ENCODE measurements at regions not wholly inside any gene's neighbourhood (a gene's known extent, or its start where the extent isn't known, plus 50 kb on each side); places are given as distances from the start of the nearest gene placed in this dataset.
"Not testable (repeated sequence)": the region's sequence is repeated elsewhere in the genome, so short reads cannot be mapped to it uniquely, and the experiment has no call there.

DNA sequence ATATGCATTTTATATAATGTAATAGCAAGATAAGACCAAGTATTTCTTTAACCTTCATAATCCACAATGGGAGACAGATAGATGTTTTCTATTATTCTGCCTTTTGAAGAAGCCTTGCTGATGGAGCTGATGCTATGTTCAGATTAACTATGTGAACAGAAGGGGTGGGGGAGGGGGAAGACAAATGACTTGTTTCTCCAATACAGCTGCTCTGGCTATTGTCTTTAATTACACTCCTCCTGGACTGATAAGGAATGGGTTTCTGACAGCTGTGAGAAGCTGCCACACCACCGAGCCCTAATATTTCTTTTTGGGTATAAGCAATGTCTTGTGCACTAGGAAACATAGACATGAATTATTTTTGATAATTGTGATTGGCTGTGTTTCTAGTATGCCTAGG, 62.0 kb downstream of the CAVIN4 start:
- no peak for DNase-seq

DNA sequence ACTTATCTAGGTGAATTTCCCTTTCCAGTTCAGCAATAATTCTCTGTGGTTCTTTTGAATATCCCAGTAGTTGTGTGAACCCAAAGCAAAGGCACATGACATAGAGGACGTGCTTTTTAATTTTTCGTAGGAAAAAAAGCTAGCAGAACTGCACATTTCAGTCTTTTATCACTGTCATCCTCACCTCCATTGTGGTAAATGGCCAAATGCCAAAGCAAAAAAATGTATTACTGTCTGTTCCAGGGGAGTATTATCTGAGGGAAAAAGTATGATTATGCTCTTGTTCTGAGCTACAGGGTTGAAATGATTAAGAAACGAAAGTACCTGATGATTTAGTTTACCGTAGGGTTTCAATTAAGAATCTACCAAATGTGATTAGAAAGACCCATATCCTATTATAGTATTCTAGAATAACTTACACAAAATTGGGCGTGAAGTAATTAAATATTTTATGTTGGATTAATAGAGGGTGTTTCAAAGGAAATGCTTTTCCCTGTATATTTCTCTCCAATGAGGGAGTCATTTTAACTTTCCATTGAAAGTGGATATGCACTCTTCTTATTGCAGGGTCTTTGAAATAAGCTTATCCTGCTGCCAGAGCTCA, 62.7 kb downstream of the CAVIN4 start:
- no peak for DNase-seq

DNA sequence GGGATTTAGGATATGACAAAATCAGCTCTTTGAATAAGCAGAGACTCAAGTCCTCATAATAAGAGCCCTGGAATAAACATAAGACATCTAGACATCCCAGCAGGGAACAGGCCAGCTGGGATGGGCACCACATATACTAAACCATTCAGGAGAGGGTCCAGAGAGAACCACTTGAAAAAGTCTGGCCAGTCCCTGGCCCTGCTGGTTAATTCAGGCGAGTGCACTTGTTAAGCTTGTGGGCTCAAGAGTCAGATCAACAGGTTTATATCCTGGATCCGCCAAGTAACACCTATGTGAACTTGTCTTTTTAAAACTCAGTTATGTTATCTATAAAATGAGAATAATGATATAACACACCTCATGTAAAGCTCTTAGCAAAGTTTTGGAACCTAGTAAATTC, 63.3 kb downstream of the CAVIN4 start:
- no peak for DNase-seq

DNA sequence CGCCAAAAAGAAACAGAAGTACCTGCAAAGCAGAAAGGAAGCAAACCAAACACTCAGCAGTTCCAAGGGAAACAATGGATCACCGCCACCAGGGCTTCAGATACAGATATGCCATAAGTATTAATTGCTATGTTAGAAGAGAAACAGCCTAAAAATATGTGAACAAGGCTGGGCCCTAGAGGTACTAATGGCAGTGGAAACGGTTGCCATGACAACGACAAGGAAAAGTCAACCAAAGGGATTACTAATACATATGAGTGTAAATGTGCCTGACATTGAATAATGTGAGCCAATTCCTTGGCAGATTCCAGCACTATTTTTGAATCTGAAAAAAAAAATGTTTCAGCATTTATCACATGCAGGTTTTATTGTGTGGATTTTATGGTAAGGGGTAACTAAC, 75.0 kb downstream of the CAVIN4 start:
- DNase-seq: no peak

DNA sequence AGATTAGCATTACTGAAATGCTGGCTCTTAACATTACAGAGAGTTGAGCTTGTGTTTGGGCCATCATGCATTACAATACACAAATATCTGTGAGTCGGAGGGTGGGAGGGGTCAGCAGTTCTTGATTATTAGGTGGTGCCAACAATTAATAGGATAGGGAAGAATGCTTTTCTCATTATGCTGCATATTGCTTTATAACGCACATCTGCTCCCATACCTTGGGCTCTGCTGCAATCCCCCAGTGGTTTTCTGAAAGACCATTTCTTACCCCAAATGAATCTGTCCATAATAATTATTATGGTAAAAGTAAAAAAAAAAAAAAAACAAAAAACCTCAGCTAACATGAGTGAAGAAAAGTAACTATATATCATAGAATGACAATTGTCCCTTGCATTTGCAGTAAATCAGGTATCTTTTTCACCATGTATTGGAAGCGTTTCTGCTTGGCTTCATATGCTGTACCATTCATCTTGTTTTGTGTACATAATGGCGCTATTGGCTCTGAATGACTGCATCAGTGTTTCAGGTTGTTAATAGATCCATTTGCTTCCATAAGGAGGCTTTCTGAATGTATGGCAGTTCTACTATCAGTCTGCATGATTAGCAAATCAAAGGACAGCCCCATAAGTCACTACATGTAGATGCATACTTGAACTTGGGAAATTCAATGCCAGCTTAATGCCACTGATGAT, 75.9 kb downstream of the CAVIN4 start:
- no peak for DNase-seq

DNA sequence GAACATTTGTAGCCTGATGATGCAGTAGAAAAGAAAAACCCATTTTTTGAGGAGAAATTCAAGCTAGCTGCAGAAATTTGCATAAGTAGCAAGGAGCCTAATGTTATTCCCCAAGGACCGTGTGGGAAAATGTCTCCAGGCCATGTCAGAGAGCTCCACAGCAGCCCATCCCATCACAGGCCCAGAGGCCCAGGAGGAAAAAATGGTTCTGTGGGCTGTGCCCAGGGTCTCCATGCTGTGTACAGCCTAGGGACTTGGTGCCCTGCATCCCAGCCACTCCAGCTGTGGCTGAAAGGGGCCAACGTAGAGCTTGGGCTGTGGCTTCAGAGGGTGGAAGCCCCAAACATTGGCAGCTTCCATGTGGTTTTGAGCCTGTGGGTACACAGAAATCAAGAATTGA, 79.0 kb downstream of the CAVIN4 start:
- not testable (repeated sequence) for DNase-seq

DNA sequence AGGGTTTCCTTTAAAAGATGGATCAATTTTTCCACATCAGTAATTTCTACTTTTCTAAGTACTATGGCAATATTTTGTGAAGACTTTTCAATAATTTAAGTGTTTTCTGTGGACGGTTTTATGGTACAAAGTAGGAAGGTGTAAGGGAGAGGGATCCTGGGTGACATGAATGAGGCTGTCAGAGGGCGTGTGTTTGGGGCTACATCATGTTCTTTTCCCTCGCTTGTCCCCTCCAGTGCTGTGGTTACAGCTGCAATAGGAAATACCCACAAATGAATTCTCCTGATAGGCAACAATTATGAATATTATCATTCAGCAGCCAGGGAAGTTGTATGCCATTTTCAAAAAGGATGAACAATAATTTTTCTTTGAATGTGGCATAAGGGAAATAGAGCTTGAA, 83.8 kb downstream of the CAVIN4 start:
- DNase-seq: no peak

DNA sequence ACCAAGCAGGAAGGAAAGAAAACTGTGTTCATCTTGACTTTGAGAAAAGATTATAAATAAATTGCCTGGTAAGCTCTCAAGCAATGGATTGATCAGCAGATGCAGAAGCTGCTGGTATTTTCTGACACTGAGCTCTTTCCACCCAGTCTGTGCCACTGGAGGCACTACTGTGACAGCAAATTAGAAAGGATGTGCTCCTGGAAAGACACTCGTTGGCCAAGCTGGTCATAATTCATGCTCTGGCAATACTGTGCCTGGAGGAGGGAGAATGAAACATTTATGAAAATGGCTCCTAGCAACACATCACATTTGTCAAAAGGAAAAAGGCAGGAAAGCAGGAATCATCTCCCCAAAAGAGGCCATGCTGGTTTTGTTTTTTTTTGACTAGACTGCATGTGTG, 84.2 kb downstream of the CAVIN4 start:
- DNase-seq: no peak

DNA sequence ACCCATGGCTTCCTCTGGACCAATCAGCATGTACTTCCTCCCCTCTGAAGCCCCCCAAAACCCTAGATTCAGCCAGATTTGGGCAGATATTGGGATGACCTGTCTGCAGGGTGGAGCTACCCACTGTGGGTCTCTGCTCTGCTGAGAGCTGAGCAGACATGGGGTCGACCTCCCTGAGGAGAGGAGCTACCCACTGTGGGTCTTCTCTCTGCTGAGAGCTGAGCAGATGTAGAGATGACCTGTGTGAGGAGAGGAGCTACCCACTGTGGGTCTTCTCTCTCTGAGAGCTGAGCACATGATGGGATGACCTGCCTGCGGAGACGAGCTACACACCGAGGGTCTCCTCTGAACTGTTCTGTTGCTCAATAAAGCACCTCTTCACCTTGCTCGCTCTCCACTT, 89.6 kb downstream of the CAVIN4 start:
- no peak for DNase-seq

DNA sequence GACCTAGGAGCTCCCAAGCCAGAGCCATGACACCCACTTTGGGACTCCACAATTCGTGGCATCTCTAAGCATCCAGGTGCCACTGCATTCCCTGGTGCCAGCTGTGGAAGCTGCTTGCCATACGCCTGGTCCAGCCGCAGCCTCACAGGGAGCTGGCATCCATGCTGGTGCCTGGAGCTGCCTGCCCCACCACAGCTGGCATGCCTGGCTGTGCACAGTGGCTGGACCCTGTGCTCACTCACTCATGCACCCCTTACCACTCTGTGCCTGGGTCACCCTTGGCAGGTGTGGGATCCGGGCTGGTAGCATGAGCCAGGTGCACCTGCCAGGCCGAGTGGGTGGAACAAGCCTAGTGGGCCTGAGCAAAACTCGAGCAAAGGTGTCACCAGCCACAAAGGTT, 90.1 kb downstream of the CAVIN4 start:
- DNase-seq: no peak

DNA sequence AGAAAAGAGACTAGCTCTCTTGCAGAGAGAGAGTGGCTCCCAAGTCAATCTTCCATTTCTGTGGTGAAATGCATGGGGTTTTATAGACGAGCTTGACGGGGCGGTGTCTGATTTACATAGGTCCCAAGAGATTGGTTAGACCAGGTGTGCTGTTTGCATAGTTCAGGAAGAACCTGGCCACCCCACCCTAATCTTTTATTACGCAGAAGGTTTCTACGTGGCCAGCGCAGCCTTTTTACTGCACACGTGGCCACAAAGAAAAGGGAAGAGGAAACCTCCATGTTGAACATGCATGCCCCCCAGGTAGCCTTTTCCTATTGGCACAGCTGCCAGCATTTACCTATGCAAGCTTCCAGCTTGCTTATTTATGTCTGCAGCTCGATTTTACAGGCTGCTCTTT, 92.1 kb downstream of the CAVIN4 start:
- no peak for DNase-seq

DNA sequence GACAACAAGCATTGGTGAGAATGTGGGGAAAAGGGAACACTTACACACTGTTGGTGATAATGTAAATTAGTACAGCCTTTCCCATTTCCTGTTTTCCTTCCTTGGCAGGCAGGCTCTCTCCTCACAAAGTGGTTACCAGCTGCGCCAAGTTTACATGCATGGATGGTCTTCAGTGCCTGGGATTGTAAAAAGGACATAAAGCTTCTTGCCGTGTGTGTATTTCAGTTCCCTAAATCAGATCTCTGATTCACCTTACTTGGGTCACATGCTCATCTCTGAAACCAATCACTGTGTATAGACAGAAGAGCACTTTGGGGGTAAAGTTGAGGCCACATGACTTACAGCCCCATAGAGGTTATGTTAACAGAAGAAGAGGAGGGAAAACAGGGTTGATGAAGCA, 92.8 kb downstream of the CAVIN4 start:
- no peak for DNase-seq

DNA sequence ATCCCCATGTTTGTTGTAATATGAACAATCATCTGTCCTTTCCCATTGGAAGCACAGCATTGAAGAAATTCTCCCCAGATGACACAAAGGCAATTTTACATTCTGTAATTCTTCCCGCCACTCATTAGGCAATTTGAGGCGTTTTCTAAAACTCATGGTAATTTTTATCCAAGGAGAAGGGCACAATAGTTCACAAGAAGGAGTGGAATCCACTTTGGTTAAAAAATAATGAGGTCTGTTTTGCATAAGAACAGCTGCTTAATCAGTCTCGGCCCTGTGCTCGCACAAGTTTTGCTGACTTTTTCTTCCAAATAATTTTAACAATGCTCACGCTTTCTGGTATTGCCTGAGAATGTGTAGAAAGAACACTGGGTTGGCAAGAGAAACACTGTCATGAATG, 94.0 kb downstream of the CAVIN4 start:
- DNase-seq: no peak

DNA sequence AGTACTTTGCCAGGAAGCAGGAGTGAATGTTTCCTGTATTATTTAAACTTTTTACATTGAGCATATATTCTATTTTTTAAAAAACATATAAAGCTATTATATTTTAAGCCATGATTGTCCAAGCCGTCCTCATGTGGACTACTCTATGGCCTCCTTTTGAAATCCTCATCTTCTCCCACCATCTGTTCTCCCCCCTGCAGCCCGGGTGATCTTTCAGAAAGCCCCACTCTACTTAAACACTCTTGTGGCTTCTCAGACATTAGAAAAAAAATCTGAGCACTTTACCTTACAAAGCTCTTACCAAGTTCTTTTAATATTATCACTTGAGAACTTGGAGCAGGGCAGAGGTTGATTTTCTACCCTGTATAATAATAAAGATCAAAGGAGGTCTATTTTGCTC, 95.4 kb downstream of the CAVIN4 start:
- no peak for DNase-seq

DNA sequence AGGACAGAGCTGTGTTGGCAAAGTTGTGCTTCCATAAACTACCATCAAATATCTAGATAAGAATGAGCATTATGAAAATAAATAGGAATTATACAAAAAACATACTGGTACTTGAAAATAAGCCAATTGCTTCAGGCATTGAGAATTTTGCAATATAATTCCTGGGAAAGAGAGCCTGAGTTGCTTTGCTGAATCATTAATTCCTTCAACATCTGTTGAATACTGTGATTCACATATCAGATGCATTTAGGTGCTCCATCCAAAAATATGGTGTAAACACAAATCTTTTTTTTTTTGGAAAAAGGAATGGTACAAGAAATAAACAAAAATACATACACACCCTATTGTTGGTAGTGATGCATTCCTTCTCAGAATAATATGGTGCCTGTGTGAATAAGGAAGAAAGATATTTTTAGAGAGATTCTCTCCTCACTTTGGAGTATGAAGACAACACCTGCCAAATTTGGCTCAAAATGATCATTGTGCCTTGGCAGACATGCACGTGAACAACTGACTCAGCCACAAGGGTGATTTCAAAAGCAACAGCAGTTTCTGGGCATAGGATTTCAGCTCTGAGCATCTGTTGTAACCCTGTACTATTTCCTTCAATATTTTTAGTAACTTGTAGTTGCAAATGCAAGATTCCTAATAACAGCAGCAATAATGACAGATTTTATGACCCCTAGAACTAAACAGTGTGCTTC, 96.7 kb downstream of the CAVIN4 start:
- DNase-seq: no peak

DNA sequence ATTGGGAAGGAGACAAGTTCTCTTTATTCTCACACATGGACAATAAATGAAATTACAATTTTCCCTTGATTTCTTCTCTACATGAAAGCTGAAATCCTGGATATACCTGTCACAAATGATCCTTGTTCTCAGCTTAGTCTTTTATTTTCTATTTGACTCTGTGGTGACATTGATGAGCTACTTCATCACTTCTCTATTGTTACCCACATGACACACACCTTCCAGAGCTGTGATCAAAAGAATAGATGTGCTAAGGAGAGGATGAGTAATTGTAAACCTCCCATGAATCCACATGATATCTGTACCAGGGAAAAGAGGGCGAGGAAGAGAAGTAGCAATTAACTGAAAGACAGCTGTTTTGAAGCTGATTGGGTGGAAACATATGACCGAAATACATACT, 102.0 kb downstream of the CAVIN4 start:
- no peak for DNase-seq

DNA sequence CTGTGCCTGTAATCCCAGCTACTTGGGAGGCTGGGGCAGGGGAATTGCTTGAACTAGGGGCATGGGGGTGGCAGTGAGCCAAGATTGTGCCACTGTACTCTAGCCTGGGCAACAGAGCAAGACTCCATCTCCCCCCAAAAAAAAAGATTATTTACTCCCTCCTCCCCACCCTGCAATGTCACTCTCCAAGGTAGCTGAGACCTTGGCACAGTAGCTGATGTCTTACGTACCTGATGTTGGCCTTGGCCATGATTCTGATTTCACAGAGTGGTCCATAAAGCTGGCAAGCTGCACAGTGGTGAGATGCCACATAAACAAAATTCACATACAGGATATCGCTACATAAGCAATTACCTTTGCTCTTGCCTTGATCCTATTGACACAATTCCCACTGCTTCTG, 108.5 kb downstream of the CAVIN4 start:
- no peak for DNase-seq

DNA sequence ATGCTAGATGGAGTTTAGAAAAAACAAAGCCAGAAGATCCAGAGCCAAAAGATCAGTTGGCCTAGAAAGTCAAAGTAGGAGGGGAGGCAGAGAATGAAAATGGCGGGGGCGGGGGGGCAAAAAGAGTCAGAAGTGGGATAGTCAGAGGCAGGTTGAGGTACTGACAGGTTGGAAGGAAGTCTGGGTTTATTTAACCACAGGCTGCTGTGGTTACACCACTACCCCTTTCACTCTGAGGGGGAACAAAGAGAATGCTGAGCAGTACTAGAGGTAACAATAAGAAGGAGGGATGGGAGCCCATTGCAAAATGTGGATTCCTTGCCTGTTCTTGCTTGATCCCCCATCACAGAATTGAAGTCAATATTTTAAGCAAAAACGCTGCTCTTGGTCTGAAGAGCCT, 111.8 kb downstream of the CAVIN4 start:
- peak in 1 of 5 experiments; percentile 36 for DNase-seq

DNA sequence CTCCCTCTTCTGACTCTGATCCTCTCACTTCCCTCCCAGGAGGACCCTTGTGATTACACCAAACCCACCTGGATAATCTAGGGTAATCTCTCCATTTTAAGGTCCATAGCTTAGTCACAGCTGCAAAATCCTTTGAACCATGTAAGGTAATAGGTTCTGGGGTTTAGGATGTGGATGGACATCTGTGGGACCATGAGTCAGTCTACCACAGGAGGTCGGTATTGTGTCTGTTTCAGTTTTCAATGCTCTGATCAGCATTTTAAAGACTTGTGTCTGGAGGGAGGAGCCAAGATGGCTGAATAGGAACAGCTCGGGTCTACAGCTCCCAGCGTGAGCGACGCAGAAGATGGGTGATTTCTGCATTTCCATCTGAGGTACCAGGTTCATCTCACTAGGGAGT, 112.6 kb downstream of the CAVIN4 start:
- no peak for DNase-seq

DNA sequence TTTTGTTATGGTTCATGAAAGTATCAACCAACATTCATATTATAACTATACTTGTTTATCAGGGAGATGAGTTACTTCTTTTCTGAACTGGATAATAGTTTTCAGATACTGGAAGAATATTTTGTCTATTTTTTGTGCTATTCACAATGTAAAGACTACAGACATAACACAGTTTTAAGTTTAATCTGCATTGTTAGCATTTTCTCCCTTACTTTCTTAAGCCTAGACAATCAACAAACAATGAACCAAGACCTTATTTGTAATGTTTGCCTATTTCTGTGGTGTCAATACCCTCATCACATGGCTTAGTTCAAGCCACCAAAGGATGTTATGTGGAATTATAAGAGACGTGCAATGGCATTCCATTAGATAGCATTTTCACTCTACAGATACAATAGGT, 119.5 kb downstream of the CAVIN4 start:
- DNase-seq: no peak

DNA sequence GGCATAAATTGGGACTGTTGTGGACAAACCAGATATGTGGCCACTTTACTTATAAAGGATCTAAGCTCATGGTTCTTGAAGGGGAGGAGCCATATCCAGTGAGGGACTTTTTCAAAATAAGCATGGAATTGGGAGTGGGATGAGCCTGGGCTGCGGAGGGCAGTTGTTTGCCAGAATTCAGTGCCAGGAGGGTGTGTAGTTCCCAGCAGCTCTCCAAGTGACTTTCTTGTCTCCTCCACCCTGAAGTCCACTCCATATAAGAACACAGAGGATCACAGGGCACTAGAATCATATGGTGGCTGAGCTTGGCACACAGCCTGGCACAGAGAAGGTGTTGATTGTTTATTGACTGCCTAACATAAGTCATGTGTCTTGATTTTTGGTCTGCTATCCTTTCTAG, 121.1 kb downstream of the CAVIN4 start:
- DNase-seq: no peak

DNA sequence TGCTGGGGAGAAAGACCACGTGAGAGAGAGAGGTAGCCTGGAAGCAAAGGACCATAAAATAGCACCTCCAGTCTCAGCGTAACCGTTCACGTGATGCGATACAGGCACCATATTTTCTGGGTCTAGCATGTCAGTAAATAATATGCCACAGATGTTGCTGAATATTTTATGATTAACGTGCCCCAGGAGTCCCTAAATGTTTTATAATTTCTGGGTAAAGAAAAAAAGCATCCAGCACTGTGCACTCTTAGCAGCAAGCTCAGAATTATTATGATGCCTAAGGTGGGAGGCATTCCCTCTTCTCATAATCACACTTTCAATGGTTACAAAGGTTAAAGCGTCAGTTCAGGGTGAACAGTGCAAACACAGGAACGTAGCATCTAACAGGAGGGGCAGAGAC, 121.8 kb downstream of the CAVIN4 start:
- DNase-seq: no peak

DNA sequence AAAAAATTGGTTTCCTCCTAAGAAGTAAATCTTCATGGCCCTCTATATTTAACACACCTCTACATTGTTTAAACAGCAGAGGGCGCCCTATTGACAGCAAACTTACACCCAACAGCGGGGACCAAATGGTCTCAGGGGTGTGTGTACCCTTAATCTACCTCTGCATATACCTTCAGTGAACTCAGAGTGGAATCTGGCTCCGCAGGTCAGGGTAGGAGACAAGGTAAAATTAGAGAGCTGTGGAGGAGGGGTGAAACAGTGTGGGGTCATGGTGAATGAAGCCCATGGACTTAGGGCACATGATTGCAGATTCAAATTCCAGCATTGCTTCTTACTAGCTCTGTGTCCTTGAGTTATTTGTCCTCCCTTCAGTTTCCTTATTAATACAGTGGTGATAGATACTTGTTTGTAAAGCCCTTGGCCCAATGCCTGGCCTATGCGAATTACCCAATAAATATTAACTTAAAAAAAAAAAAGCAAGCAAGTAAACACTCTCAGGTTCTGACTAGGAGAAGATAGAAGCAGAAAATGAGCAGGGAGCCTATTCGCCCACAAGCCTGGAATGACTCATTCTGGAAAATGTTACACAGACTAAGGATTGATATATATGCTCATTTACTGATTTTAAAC, 122.9 kb downstream of the CAVIN4 start:
- DNase-seq: peak in 1 of 5 experiments; percentile 17
